ENCODE measurements at regions not wholly inside any gene's neighbourhood (a gene's known extent, or its start where the extent isn't known, plus 50 kb on each side); places are given as distances from the start of the nearest gene placed in this dataset.

- DNase-seq (ENCODE audit: low read depth in 2 of 2): no peak
- TF ChIP-seq CTCF (IDR thresholded peaks at IDR 0.05; ENCODE audit: low read depth, low read length): no peak
- no peak overlapping the region for H3K4me3 ChIP-seq (replicated peaks in 1 of 2; ENCODE audit: low read depth in 2 of 2, low read length in 2 of 2)
These were observed 304.7 kb upstream of the USP25 start for GRCh38 chr21:15425049-15425448.

- H3K4me3 ChIP-seq (replicated peaks in 1 of 2; ENCODE audit: low read depth in 2 of 2, low read length in 2 of 2): no peak overlapping the region
- DNase-seq (ENCODE audit: low read depth in 2 of 2): peak in 1 of 2 donors; percentile 48
- TF ChIP-seq CTCF (IDR thresholded peaks at IDR 0.05; ENCODE audit: low read depth, low read length): no peak
These were observed 299.8 kb upstream of the USP25 start for GRCh38 chr21:15430023-15430422.

- TF ChIP-seq CTCF (IDR thresholded peaks at IDR 0.05; ENCODE audit: low read depth, low read length): no peak
- H3K4me3 ChIP-seq (replicated peaks in 1 of 2; ENCODE audit: low read depth in 2 of 2, low read length in 2 of 2): no peak overlapping the region
- DNase-seq (ENCODE audit: low read depth in 2 of 2): peak; percentile 49 to 76
These were observed 299.2 kb upstream of the USP25 start for GRCh38 chr21:15430577-15430976.

GRCh38 chr21:15431053-15431452 lies 298.7 kb upstream of the USP25 start:
- TF ChIP-seq CTCF (IDR thresholded peaks at IDR 0.05; ENCODE audit: low read depth, low read length): no peak
- DNase-seq (ENCODE audit: low read depth in 2 of 2): no peak
- H3K4me3 ChIP-seq (replicated peaks in 1 of 2; ENCODE audit: low read depth in 2 of 2, low read length in 2 of 2): no peak overlapping the region

GRCh38 chr21:15433091-15433490 lies 296.7 kb upstream of the USP25 start:
- DNase-seq (ENCODE audit: low read depth in 2 of 2): no peak
- H3K4me3 ChIP-seq (replicated peaks in 1 of 2; ENCODE audit: low read depth in 2 of 2, low read length in 2 of 2): no peak overlapping the region
- TF ChIP-seq CTCF (IDR thresholded peaks at IDR 0.05; ENCODE audit: low read depth, low read length): no peak

- H3K4me3 ChIP-seq (replicated peaks in 1 of 2; ENCODE audit: low read depth in 2 of 2, low read length in 2 of 2): no peak overlapping the region
- no peak for TF ChIP-seq CTCF (IDR thresholded peaks at IDR 0.05; ENCODE audit: low read depth, low read length)
- DNase-seq (ENCODE audit: low read depth in 2 of 2): no peak
These were observed 295.4 kb upstream of the USP25 start for GRCh38 chr21:15434163-15434905.

GRCh38 chr21:15436031-15436430 lies 293.8 kb upstream of the USP25 start:
- TF ChIP-seq CTCF (IDR thresholded peaks at IDR 0.05; ENCODE audit: low read depth, low read length): no peak
- H3K4me3 ChIP-seq (replicated peaks in 1 of 2; ENCODE audit: low read depth in 2 of 2, low read length in 2 of 2): no peak overlapping the region
- no peak for DNase-seq (ENCODE audit: low read depth in 2 of 2)

All from cardiac fibroblast (primary cell).